Inflammatory macrophage (primary cell): ENCODE measurements at regions not wholly inside any gene's neighbourhood (a gene's known extent, or its start where the extent isn't known, plus 50 kb on each side); places are given as distances from the start of the nearest gene placed in this dataset.

ENCODE experiments used
- DNase-seq, 2 donors: peaks; one replicate each; pipeline ENCODE4 v3.0.0-alpha.2; 2020 to 2022

DNA sequence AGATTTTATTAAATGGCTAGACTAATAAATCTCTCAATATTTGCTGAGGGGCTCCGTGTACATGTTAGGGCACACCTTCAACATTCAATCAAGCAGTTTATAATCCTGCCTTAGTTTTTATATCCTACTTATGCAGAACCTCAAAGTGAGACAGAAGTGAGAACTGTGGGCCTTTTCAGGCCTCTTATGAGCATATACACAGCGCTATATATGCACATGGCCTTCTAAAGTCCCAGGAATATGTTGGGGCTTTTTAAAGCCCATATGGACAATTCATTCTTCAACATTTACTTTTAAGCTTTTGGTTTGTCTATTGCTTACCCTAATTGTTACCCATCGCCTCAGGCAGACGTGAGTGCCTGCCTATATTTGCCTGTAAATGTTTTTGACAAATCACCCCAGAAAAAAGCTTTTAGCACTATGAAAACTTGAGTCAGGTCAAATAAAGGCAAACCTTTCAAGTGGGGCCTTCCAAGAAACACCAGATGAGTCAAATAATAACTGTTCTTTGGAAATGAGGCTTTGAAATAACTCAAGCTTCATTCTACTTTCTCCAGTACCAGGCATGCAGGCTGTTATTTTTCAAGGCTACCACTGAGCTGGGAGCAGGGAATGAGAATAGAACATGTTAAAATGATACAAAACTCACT, 58.2 kb downstream of the ESM1 start:
- DNase-seq = no peak

DNA sequence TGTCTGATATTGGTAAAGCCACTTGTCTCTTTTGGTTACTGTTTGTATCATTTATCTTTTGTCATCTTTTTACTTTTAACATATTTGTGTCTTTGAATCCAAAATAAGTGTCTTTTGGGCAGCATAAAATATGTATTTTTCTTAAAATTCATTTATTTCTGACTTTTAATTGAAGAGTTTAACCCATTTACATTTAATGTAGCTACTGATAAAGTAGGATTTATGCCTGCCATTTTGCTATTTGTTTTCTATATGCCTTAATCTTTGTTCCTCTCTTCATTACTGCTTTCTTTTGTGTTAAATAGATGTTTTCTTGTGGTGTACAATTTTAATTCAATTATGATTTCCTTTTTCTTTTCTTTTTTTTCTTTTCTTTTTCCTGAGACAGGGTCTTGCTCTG, 60.9 kb downstream of the ESM1 start:
- DNase-seq = no peak

DNA sequence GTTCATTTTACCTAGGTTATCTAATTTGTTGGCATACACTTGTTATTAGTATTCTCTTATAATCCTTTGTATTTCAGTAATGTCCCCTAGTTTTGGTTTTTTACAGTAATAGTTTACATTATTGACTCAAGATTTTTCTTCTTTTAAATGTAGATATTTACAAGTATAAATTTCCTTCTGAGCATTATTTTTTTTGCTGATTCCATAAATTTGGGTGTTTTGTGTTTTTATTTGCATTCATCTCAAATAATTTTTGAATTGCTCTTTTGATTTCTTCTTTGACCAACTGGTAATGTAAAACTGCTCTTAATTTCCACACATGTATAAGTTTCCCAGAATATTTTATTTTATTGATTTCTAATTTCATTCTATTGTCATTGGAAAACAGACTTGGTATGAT, 68.1 kb downstream of the ESM1 start:
- DNase-seq = no peak

DNA sequence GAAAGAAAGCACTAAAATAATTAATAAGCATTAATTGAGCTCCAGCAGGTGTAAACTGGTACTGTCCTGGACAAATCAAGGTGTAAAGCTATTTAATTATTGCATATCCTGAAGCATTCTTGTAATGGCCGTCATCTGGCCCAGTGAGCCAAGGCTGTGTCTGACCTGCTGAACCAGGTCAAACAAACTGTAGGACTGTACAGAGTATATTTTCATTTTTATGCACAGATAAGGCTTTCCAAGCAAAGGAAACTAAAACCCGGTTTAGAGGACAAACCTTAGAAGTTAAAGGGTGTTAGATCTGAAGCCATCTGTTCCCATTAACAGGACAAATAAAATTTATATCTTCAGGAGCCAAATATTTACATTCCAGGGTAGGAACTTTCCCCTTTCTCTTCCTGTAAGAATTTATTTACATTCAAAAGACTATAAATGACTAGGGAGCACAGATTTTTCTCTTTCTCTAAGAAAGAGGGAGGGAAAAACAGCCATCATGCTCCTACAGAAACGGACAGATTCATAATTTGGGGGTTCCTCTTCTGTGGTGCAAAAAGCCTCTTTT, 69.8 kb downstream of the ESM1 start:
- no peak for DNase-seq

DNA sequence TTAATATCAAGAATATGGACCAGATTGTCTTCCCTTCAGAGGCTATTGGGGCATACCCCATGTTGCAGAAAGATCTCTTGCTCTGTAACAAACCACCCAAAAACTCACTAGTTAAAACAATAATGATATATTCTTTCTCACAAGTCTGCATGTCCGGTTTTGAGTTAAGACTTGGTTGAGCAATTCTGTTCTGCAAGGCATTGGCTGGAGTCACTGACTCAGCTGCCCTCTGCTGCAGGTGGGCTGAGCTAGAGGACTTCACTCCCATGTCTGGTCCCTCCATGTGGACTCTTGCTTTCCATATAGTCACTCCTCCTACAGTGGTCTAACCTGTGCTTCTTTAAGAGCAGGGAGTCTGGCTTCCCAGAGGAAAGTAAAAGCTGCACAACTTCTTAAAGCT, 73.4 kb downstream of the ESM1 start:
- no peak for DNase-seq

DNA sequence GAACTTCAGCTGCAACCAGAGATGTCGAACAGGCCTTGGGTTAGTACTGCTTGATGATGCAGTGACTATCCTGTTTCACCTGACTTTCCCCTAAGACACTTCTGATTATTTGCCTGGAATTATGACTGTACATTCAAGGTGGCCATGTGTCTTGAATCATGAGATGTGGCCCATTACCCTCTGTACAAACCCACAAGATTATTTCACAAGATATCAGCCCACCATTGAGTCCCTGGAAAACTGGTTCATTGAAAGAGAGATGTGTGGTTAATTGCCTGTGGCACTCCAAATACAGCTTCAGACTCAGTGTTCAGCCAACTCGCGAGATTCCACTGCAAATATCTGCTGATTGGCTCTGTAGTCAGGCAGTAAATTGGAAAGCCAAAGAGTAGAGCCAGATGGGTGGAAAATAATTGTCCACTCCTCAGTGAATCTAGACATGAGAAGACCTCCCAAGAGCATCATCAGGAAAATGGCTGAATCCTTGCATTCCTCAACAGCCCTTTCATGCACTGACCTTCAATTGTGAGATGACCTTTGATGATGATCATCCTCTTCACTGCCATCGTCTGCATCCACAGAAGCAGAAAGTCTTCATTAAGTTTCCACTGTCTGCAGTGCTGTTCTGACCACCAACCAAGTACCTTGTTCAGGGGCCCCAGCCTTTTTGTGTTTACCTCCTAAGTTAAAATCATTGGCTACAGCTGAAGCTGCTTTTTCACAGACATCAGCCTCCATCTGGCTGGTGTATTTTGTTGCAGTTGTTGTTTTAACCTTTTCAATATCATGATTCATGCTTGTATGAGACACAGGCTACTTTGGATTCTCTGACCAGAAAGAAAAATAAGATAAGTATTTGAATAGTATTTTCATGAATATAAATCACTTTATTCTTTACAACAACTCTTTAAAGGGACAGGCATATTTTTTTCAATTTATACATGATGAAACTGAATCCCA, 75.2 kb downstream of the ESM1 start:
- no peak for DNase-seq

DNA sequence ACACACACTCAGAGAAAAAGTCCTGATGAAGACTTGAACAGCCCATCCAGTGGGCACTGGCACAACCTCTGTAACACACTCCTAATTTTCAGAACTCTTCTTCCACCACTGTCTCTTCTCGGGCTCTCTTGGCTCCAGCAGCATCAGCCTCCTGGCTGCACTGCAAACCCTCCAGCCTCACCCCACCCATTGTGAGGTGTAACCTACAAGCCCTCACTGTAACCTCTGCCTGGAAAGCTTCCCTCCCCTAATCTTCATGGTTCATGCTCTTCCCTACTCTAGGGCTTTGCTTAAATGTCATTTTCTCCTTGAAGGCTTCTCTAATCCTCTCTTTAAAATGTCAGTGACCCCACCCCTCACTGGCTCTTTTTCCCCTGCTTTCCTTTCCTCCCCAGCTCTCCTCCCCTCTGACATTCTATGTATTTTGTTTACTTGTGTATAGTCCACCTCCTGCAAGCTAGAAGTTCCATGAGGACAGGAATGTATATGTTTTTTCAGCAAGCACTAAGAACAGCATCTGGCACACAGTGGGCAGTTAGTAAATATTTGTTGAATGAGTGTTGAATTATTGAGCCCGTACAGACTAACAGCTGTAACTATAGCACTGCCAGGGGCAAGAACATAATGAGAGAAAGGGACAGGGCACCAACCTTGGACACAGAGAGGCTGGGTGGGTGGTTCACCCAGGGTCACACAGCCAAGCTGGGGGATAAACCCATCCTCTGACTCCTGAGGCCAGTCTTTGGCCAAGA, 76.4 kb downstream of the ESM1 start:
- no peak for DNase-seq

DNA sequence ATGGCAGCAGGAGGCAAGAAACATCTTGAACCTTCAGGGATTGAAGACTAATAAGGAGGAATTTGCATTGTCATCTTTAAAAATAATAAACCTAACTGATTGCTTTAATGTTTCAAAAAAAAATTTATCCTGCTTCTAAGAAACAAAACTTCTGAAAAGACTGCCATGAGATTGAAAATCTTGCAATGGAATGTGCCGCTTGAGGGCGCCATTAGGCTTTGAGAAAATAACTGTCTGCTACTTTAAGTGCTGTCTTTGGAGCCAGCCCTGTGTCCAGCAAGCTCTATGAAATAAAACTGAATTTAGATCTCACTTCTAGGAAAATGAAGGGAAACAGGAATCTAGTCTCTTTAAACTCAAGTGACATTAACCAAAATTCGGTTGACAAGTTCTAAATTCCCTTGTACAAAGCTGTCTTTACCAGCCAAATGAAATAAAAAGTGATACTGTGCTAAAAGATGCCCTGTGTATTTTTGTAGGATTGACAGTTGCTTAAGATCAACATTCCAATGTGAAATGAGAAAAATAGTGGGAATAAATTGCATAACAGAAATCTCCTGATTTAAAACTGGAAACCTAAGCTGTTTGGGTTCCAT, 79.4 kb downstream of the ESM1 start:
- peak; percentile 58 to 71 for DNase-seq

DNA sequence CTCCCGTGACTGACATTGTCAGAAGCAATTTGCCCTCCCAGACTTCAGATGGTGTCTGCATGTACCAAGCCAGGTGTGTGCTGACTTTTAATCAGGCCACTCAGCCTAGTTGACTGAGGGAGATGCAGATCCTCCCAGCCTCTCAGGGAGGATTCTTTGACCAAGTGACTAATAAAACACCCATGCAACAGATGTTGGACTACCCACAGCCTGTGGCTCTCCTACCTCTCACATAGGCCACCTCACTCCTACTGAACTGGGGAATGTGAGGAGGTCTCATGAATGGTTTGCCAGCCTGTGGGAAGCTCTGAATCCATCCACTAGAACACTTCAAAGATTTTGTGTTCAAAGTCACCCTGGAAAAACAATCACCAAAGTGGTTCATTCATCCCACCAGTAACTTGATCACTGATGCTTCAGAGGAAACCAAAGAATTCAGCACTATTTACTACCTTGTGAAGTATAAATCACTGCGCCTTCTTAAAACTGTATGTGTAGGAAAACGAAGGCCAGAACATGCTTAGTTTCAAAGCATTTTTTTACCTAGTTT, 80.1 kb downstream of the ESM1 start:
- DNase-seq = no peak

DNA sequence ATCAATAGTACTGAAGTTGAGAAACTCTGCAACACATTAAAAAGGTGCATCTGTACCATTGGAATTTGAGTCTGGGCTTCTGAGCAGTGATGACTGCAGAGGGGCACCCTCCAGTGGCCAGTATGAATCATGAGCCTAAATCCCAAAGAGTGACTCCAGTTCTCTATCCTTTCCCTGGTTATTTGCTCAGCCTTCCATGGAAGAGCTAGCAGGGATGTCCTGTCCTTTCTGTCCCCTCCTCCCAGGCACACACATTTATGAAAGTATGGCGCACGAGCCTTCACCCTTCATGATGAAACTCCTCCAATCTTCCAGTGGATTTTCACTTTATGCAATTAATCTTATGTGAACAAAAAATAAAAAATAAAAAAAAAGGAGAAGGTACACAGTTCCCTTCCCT, 81.0 kb downstream of the ESM1 start:
- DNase-seq = peak in 1 of 2 donors; percentile 8

DNA sequence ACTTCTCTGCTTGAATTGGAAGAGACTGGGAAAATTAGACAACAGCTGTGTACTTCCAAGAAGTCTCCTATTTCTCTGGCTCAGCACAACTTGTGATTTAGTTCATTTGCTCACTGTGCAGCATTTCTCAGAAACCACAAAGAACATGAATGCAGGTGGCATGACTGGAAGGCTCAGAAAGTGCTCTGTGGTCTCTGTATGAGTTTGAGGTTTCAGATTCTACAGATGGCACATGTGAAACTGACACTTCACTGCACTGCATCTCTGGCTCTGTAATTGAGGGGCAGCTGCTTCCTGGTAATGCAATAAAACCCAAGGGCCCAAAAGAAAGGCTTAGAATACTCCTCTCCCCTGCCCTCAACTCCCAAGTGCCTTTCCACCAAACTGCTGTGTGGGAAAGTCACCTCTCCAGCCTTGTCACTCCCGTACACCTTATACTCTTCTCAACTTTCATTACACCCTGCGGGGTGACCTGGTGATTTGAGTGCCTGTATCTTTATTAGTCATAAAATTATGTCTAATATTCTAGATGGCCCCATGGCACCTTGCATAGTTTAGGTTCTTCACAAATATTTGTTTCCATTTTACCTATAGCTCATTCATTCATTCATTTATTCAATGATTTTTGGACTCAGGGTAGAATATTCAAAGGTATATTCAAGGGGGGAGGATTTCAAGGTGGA, 82.5 kb downstream of the ESM1 start:
- DNase-seq = peak; percentile 38 to 45

DNA sequence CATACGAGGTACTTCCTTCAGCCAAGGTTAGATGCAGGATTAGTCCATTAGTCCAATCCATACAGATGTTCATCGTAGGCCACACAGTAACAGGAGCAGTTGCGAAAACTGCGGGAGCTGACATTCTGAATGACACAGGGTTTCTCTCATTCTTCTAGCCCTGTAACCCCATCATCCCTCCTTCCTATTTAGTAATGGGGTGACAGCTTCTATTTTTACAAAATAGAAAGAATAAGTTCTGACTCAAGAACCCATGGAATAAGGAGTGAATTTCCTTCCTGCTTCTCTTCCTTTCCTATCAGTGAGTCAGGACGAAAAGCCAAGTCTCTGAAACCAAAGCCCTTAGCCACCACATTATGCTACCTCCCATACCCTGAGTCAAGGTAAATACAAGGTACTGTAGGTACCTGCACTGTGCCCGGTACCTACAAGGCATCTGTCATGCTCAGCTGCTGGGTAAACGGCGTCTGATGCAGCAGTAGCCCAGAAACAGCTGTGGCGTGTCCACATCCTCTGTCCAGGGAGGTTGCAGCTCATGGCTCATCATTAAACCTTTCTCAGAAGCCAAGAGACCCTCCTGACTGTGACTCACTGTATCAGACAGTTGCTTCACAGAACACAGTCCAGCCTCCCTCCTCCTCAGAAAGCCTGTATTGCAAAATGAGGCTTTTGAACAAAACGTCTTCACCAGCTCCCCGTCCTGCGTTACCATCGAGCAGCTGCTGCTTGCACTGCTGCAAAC, 84.2 kb downstream of the ESM1 start:
- peak; percentile 87 to 95 for DNase-seq

DNA sequence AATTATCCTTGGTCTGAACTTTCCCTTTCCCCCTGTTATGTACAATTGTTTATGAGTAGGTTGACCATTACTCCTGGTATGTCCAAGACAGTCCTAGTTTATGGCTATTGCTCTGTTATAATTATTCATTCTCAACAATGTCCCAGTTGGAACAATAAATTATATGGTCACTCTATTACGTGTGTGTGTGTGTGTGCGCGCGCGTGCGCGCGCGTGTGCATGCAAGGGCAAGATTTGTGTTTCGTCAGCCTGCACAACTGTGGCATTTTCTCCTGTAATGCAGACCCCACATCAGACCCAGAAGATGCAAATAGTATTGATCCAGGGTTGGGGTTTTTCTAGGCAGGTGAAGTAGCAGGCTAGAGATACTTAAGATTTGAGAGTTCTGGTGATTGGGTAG, 88.4 kb downstream of the ESM1 start:
- DNase-seq = no peak

DNA sequence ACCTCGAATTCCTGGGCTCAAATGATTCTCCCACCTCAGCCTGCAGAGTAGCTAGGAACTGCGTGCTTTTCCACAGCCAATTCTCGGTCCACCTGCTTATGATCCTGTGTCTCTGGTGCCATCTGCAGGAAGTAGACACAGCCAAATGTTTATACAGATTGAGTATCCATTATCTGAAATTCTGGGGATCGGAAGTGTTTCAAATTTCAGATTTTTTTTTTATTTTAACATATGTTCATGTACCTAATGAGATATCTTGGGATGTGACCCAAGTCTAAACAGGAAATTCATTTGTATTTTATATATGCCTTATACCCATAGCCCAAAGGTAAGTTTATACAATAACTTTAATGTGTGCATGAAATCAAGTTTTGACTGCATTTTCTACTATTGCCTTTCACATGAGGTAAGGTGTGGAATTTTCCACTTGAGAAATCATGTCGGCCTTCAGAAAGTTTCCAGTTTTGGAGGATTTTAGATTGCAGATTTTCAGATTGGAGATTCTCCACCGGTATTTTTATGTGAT, 89.5 kb downstream of the ESM1 start:
- peak; percentile 22 to 43 for DNase-seq

DNA sequence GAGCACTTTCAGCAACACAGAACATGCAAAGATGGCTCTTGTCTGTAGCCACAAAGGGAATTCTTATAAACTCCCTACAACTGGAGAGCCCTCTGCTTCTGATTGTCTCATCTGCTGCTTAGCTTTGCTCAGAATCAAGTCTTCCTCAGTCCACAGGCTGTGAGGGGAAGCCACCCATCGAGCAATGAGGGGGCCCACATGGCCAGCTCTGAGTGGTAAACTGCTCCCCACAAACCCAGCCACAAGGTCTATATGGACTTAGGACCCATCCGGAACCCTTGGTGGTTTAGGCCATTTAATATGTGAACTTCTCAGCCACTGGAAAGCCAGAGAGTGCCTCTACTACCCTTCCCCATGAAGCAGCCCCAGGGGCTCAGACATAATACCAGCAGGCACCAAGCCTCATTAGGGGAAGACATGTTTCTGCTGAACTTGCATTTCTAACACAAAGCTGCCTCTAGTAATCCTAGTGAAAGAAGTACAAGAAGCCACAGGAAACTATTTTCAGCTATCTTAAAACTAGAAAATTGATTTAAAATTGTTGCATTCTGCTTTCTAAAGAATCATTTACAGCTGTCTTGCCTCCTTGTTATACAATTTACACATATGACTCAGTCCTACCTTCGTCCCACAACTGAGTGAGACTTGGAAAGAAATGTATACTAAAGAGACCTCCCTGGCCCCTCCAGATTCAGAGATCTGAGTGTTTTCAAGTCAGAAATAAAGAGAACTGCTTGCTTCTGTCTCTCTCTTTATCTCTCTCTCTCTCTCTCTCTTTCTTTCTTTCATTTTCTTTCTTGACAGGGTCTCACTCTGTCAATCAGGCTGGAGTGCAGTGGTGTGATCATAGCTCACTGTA, 90.2 kb downstream of the ESM1 start:
- no peak for DNase-seq

DNA sequence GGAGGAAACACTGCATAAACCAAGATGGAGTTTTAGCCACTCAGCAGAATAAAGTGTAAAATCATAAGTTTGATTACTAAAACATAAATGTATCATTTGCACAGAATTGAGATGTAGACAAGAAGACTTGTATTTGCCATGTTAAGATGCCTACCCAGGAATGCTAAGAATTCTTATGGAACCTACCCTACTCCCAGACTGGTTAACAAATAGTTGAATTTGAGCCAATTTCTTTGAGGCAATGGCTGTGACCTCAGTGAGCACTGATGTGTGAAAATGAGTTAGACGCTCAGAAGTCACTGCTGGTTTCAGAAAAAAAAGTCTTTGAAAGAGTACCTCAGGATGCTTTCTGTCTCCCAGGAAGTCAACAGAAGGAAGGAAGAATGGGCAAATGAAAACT, 95.6 kb downstream of the ESM1 start:
- no peak for DNase-seq

DNA sequence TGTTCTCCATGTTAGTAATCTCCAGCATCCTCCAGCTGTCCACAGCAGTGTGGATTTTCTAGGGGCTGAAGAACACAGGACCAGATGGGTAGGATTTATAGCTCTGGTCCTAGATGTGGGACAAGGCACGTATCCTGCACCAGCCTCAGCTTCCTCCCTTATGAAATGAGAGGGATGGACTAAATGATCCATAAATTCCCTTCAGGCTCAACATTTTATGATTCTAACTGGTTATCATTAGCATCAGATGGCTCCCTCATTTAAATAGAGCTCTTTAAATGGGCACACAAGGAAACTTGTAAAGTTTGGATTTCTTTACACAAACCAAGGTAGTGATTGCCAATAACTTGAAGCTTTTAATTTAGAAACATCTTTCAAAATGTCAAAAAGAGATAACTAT, 97.7 kb downstream of the ESM1 start:
- DNase-seq = no peak

DNA sequence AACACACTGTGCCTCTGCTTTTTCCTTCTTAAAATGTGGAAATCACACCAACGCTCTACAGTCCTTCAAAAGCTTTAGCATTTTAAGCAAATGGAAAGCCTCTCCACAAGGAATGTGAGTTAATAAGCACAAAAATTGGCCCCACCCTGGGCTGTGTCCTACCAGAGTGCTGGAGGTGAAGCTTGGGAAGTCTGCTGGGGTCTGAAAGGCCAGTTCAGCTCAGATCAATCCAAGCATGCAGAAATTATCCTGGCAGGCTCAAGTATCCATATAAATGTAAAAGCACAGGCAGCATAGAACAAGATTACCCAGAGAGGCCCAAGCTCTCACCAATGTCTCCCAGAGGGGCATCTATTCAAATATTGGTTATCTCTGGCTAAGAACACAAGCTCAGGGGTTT, 98.5 kb downstream of the ESM1 start:
- no peak for DNase-seq

DNA sequence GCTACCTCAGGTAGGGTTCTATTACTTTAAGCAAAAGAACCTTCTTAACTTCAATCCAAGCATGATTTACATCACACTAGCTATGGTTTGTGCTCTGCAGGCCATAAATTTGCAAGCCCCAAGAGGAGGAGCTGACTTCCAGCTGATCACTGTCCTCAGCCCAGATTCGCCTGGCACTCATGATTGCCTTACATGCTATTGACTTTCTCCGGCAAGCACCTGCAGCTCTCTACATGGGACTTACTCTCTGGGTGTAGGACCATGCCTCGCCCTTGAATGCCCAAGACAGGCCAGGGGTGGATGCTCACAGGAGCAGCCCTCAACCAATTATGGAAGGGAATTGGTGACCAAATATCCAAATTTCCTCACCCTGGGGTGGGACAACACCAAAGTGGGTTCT, 99.8 kb downstream of the ESM1 start:
- no peak for DNase-seq

DNA sequence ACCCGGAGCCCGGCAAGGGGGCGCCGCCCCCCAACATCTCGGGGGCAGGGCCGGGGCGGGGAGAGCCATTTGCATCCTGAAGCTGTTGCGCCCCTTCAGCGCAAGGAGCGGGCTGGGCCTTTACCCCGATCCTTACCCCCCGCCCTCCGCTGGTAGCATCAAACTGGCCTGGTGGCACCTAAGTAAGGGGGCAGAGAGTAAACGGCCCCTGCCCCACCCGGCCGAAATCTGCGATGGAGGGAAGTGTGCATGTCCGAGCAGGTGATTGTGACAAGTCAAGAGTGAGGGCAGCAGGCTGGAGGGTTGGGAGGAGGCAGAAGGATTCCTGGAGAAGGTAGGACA, 101.2 kb downstream of the ESM1 start:
- DNase-seq = no peak
